Adrenal gland (tissue), 9 donors: ENCODE measurements at regions not wholly inside any gene's neighbourhood (a gene's known extent, or its start where the extent isn't known, plus 50 kb on each side); places are given as distances from the start of the nearest gene placed in this dataset.
A peak's percentile ranks its signal among the peaks of the same experiment; 100 is the strongest.
"Not testable (repeated sequence)": the region's sequence is repeated elsewhere in the genome, so short reads cannot be mapped to it uniquely, and the experiment has no call there.

Source experiments
- DNase-seq, 7 donors: peaks; one replicate each; pipeline ENCODE4 v3.0.0-alpha.2; 2019 to 2020
- H3K27ac ChIP-seq, 5 donors: fragments of 200-600 bp; sonication (generic) in 4 of 5; 1 replicate in 3 of 5; 2 replicates in 2 of 5; pipeline versions ENCODE4 v1.5.1 to v1.8.0; 2016 to 2020; ENCODE audit warnings: mild to moderate bottlenecking in 1 of 5
- H3K27me3 ChIP-seq: fragments of 200-600 bp; 2 replicates; pipeline ENCODE4 v1.8.0; 2021
- H3K36me3 ChIP-seq, 2 donors: fragments of 200-600 bp; replicated peaks in 1 of 2; 1 replicate in 1 of 2; 2 replicates in 1 of 2; pipeline versions ENCODE4 v1.5.1 to v1.8.0; 2018 to 2022
- H3K4me1 ChIP-seq, 2 donors: fragments of 200-600 bp; replicated peaks in 1 of 2; 1 replicate in 1 of 2; 2 replicates in 1 of 2; pipeline versions ENCODE4 v1.5.1 to v1.8.0; 2018 to 2021
- H3K4me3 ChIP-seq, 4 donors: fragments of 200-600 bp; sonication (generic) in 3 of 4; one replicate each; pipeline ENCODE4 v1.5.1; 2016 to 2018
- H3K9me3 ChIP-seq, 3 donors: fragments of 200-600 bp; sonication (generic) in 1 of 3; replicated peaks in 1 of 3; 1 replicate in 2 of 3; 2 replicates in 1 of 3; pipeline versions ENCODE4 v1.5.1 to v1.8.0; 2016 to 2021
- POLR2A ChIP-seq, 2 donors: fragments of 450-650 bp; IDR thresholded peaks; one replicate each; pipeline ENCODE4 v1.6.1; 2017; ENCODE audit warnings: antibody characterized with exemption in 2 of 2, mild to moderate bottlenecking in 2 of 2, moderate library complexity in 1 of 2
- WGBS, 4 donors: extraction: QIAGEN DNeasy Blood & Tissue Kit in 2 of 4; methylation state at CpG; one replicate each; pipeline versions ENCODE4 v1.1.5 to v1.1.7; 2013 to 2017; 5-methylcytosine and 5-hydroxymethylcytosine counted together
- intact Hi-C, 2 donors: fragments of 100-400 bp; cut with DNase I; formaldehyde crosslinking; loops; one replicate each; pipeline versions ENCODE4 v1.14.1 to v1.15.0; 2022 to 2023
- TF ChIP-seq, protein P1 (sequence below), 6 experiments: fragments of 450-650 bp in 4 of 6; fragments of 200-600 bp in 2 of 6; sonication (generic) in 1 of 6; IDR thresholded peaks; 1 replicate in 5 of 6; 2 replicates in 1 of 6; pipeline versions ENCODE4 v1.5.1 to v1.8.0; 2016 to 2021; ENCODE audit warnings: antibody characterized with exemption in 6 of 6, mild to moderate bottlenecking in 2 of 6, moderate library complexity in 1 of 6
- donor health status: healthy with polysubstance abuse.
- donor health status: Bipolar disorder and iron deficiency.
- donor health status: DM: yes; HTN: yes; CAD: no.
- donor health status: DM: no; HTN: no; CAD: no.
- donor health status: DM: no; HTN: no; CAD: no.

DNA sequence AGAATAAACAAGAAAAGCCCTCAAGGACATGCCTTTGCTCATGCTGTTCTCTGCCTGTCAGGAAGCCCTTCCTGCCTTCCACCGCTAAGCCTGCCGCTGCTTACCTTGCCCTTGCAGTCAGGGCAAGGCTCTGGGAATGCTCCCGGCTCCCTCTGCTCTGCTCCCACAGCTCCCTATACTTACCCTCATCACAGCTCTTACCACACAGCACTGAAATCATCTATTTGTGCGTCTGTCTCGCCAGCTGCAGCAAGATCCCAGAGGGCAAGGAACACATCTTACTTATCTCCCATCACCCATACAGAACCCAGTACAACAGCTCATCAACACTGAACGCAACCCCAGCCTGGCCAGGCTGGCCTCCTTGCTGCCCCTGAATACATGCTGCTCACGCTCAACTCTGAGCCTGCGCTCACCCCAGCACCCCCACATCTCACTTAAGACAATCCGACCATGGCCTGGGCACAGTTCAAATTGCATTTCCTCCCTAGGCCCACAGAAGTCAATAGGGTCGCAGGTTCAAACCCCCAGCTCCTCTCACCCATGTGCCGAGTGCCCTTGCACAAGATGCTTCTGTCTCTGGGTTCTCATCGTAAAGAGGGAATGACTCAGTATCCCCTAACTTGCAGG, 161.8 kb downstream of the IGLL1 start:
- 67 to 78% (median 70%) methylated on average over 12 of the region's 12 CpGs for WGBS, 4 donors
- no peaks in the 10 kb centered on the region for H3K9me3 ChIP-seq
- intact Hi-C loops = no loop called here
- no peak overlapping the region for H3K4me3 ChIP-seq
- no peaks in the 10 kb centered on the region for H3K36me3 ChIP-seq
- no peaks in the 10 kb centered on the region for H3K27me3 ChIP-seq
- peak in 1 of 7 donors; percentile 53 for DNase-seq
- H3K27ac ChIP-seq = no peak overlapping the region
- H3K4me1 ChIP-seq = no peaks in the 10 kb centered on the region
- TF ChIP-seq POLR2A (IDR thresholded peaks at IDR 0.05) = no peak
- TF ChIP-seq, protein P1, sequence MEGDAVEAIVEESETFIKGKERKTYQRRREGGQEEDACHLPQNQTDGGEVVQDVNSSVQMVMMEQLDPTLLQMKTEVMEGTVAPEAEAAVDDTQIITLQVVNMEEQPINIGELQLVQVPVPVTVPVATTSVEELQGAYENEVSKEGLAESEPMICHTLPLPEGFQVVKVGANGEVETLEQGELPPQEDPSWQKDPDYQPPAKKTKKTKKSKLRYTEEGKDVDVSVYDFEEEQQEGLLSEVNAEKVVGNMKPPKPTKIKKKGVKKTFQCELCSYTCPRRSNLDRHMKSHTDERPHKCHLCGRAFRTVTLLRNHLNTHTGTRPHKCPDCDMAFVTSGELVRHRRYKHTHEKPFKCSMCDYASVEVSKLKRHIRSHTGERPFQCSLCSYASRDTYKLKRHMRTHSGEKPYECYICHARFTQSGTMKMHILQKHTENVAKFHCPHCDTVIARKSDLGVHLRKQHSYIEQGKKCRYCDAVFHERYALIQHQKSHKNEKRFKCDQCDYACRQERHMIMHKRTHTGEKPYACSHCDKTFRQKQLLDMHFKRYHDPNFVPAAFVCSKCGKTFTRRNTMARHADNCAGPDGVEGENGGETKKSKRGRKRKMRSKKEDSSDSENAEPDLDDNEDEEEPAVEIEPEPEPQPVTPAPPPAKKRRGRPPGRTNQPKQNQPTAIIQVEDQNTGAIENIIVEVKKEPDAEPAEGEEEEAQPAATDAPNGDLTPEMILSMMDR (IDR thresholded peaks at IDR 0.05) = no peak

DNA sequence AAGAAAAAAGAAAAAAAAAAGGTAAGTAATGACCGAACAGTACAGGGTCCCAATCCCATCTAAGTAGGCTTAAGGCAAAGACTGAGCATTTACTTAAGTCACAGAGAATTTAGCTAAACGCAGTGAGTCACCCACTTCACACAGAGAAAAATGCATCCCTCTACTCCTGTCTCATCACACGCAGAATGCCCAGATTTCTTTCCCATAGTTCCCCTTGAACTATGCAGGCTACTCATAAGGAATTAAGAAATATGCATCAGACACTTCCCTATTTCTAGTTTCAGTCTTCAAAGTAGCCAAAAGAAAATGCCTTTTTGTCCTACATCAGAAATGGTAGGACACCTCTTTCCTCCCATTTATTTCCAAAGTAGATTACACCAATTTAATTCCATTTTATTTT, 162.8 kb downstream of the IGLL1 start:
- H3K9me3 ChIP-seq, DNase-seq, H3K4me1 ChIP-seq, H3K27ac ChIP-seq, intact Hi-C loops, H3K4me3 ChIP-seq, H3K27me3 ChIP-seq, H3K36me3 ChIP-seq: not testable (repeated sequence)
- WGBS, 4 donors = 75 to 93% (median 76%) methylated on average over 3 of the region's 3 CpGs

DNA sequence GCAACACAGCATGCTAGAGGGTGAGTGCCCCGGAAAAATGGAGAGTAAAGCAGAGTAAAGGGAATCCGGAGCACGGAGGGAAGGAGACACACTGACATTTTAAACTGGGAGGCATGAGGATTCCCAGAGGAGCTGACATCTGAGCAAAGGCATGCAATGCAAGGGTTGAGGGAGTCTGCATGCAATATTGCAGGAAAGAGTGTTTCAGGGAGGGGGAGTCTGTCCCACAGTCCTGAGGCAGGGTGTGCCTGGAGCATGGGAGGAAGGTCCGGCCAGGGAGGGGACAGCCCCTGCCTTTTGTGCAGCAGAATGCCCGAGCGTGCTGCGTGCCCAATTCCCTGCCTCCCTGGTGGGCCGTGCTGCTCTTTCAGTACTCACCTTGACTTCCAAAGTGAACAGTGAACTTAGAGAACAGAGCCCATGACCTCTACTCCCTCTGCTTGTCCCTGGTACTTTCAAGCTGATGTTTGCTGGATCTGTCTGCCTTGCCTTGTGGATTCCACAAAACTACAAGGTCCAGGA, 163.9 kb downstream of the IGLL1 start:
- intact Hi-C loops, H3K9me3 ChIP-seq: not testable (repeated sequence)
- WGBS, 4 donors = 79 to 83% (median 81%) methylated on average over 5 to 7 of the region's 8 CpGs

DNA sequence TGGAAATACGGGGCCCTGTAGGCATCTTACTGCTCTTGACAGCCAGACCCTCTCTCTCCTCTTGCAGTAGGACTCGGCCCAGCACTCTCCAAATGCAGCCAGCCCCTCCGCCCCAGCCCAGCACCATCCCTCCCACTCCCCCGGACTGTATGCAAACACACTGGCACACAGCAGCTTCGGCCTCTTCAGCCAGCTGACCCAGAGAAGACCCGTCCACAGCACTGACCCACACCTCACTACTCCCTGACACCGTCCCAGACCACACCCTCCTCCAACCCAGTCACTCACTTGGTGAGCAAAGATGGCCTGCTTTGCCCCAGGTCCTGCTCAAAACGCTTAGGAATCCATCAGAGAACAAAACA, 164.6 kb downstream of the IGLL1 start:
- 63 to 78% (median 70%) methylated on average over 5 to 8 of the region's 8 CpGs for WGBS, 4 donors
- no peak overlapping the region for H3K4me3 ChIP-seq
- no peak for DNase-seq

More for the DNA sequence above, 163.9 kb downstream of the IGLL1 start:
- not testable (repeated sequence) for H3K4me1 ChIP-seq, H3K36me3 ChIP-seq, H3K27ac ChIP-seq, DNase-seq, H3K4me3 ChIP-seq, H3K27me3 ChIP-seq

DNA sequence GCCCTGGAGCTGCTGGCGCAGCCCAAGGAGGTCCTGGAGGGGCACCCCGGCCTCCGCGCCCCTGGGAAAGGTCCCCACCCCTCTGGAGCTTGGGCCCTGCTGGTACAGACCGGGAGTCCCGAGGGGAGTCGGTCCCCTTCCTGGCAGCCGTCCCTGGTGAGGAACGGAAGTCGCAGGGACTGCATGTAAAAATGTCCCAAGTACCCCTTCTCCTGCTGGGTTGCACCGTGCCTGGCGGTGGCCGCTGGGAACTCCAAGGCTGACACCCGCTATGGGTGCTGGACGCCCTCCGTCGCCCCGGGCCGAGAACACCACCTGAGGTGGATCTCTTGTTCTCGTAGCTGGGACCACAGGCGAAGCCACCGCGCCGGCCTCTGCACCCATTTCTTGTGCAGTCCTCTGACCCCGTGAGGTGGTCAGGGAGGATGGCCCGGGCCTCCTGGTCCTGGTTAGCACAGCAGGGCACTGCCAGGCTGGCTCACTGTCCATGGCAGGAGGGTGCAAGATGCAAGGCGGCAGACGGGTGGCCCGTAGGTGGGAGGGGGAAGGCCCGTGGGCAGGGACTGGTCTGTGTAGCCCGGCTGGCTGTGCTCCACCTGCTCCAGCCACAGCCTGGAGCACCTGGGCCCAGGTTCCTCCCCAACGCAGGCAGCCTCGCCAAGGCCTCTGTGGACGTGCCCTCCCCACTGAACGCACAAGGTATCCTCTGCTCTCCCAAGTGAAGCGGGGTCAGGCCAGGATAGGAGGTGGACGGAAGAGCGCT, 165.2 kb downstream of the IGLL1 start:
- intact Hi-C loops = no loop called here
- H3K27ac ChIP-seq = no peak overlapping the region
- H3K4me1 ChIP-seq = no peaks in the 10 kb centered on the region
- H3K27me3 ChIP-seq = no peaks in the 10 kb centered on the region
- H3K9me3 ChIP-seq = no peaks in the 10 kb centered on the region
- WGBS, 4 donors = 81 to 92% (median 90%) methylated on average over 29 to 38 of the region's 38 CpGs
- H3K36me3 ChIP-seq = no peaks in the 10 kb centered on the region
- no peak overlapping the region for H3K4me3 ChIP-seq
- TF ChIP-seq POLR2A (IDR thresholded peaks at IDR 0.05) = no peak
- TF ChIP-seq, protein P1 (IDR thresholded peaks at IDR 0.05) = no peak
- no peak for DNase-seq

More for the DNA sequence above, 164.6 kb downstream of the IGLL1 start:
- no peaks in the 10 kb centered on the region for H3K27me3 ChIP-seq
- H3K36me3 ChIP-seq = no peaks in the 10 kb centered on the region
- H3K4me1 ChIP-seq = no peaks in the 10 kb centered on the region
- H3K9me3 ChIP-seq = no peaks in the 10 kb centered on the region
- H3K27ac ChIP-seq = no peak overlapping the region
- TF ChIP-seq, protein P1 (IDR thresholded peaks at IDR 0.05) = no peak
- TF ChIP-seq POLR2A (IDR thresholded peaks at IDR 0.05) = no peak
- intact Hi-C loops = no loop called here
